IMR-90 (cell line): ENCODE measurements at regions not wholly inside any gene's neighbourhood (a gene's known extent, or its start where the extent isn't known, plus 50 kb on each side); places are given as distances from the start of the nearest gene placed in this dataset.

Source experiments
- ATAC-seq: fragments of 200-7000 bp; cut with Tn5 transposase; 2 replicates; pipeline ENCODE4 v1.9.1; 2020; ENCODE audit warnings: low read depth, mild to moderate bottlenecking, moderate library complexity
- BruUV-seq: library from RNA; stranded (reverse); fragments of 400-500 nt; replicated peaks from 2 replicates; lab custom pipeline; 2021; lab: Mats Ljungman, UMichigan
- CTCF ChIA-PET: fragments of 300-600 bp; formaldehyde crosslinking; extraction: SDS; loops from one replicate; lab custom pipeline; 2021; ENCODE audit warnings: antibody characterized with exemption; lab: Yijun Ruan, JAX
- POLR2A ChIA-PET: fragments of 300-600 bp; sonication (Branson Sonifier 250); formaldehyde crosslinking; loops from one replicate; lab custom pipeline; 2022; ENCODE audit warnings: antibody characterized with exemption; ENCODE audit not compliant: unreplicated experiment; lab: Charles Lee
- DNase-seq: peaks from one replicate; pipeline ENCODE4 v3.0.0; 2013
- H2AFZ ChIP-seq: replicated peaks from 2 replicates; pipeline ENCODE3; 2013; ENCODE audit warnings: low read length, mild to moderate bottlenecking; ENCODE audit not compliant: poor library complexity
- H2AK5ac ChIP-seq: 2 replicates; pipeline ENCODE4 v1.6.1; 2013; ENCODE audit warnings: low read depth, low read length, inconsistent platforms
- H2AK9ac ChIP-seq: replicated peaks from 2 replicates; pipeline ENCODE3; 2013; ENCODE audit warnings: mild to moderate bottlenecking, low read depth, low read length, moderate library complexity; ENCODE audit not compliant: poor library complexity
- H2BK120ac ChIP-seq: 2 replicates; pipeline ENCODE4 v1.6.1; 2013; ENCODE audit warnings: low read depth, low read length, inconsistent platforms
- H2BK15ac ChIP-seq: 3 replicates; pipeline ENCODE4 v1.6.1; 2013; ENCODE audit warnings: low read depth, low read length, inconsistent platforms
- H2BK20ac ChIP-seq: 2 replicates; pipeline ENCODE4 v1.6.1; 2013; ENCODE audit warnings: low read depth, mild to moderate bottlenecking, inconsistent platforms, low read length, moderate library complexity
- H2BK5ac ChIP-seq: 2 replicates; pipeline ENCODE4 v1.6.1; 2013; ENCODE audit warnings: mild to moderate bottlenecking, low read depth, low read length, inconsistent platforms; ENCODE audit not compliant: poor library complexity, severe bottlenecking
- H3K14ac ChIP-seq: replicated peaks from 2 replicates; pipeline ENCODE4 v1.6.1; 2013; ENCODE audit warnings: low read depth, low read length, inconsistent platforms
- H3K18ac ChIP-seq: 2 replicates; pipeline ENCODE4 v1.6.1; 2013; ENCODE audit warnings: low read depth, low read length, control low read depth
- H3K23ac ChIP-seq: 2 replicates; pipeline ENCODE4 v1.6.1; 2013; ENCODE audit warnings: low read depth, low read length, inconsistent platforms
- H3K27ac ChIP-seq: 2 replicates; pipeline ENCODE4 v1.5.1; 2013; ENCODE audit warnings: mild to moderate bottlenecking, control low read depth, low read length; ENCODE audit not compliant: insufficient read depth
- H3K27me3 ChIP-seq: 2 replicates; pipeline ENCODE4 v1.6.1; 2013; ENCODE audit warnings: low read length; ENCODE audit not compliant: control insufficient read depth, insufficient read depth
- H3K36me3 ChIP-seq: 2 replicates; pipeline ENCODE4 v1.6.1; 2013; ENCODE audit warnings: low read length, mixed read lengths; ENCODE audit not compliant: control insufficient read depth, insufficient read depth
- H3K4ac ChIP-seq: 2 replicates; pipeline ENCODE4 v1.6.1; 2013; ENCODE audit warnings: low read depth, low read length, inconsistent platforms
- H3K4me1 ChIP-seq: 2 replicates; pipeline ENCODE4 v1.6.1; 2013; ENCODE audit warnings: low read length, mixed read lengths; ENCODE audit not compliant: control insufficient read depth, insufficient read depth
- H3K4me2 ChIP-seq: 2 replicates; pipeline ENCODE4 v1.6.1; 2013; ENCODE audit warnings: low read depth, mild to moderate bottlenecking, control low read depth, low read length, moderate library complexity
- H3K4me3 ChIP-seq: 2 replicates; pipeline ENCODE4 v1.5.1; 2013; ENCODE audit warnings: low read depth, mild to moderate bottlenecking, control low read depth, low read length, moderate library complexity; ENCODE audit not compliant: insufficient read depth
- H3K56ac ChIP-seq: 2 replicates; pipeline ENCODE4 v1.6.1; 2013; ENCODE audit warnings: low read length, inconsistent platforms; ENCODE audit not compliant: insufficient read depth; ENCODE audit errors: extremely low read depth
- H3K79me1 ChIP-seq, 2 experiments: 2 replicates each; pipeline ENCODE4 v1.6.1; 2013; ENCODE audit warnings: low read length in 2 of 2, inconsistent platforms in 1 of 2, low read depth in 1 of 2
- H3K9ac ChIP-seq: 2 replicates; pipeline ENCODE4 v1.6.1; 2013; ENCODE audit warnings: low read depth, low read length, control low read depth
- H3K9me1 ChIP-seq: 2 replicates; pipeline ENCODE4 v1.6.1; 2013; ENCODE audit warnings: low read length, inconsistent platforms; ENCODE audit not compliant: insufficient read depth
- H3K9me3 ChIP-seq: 2 replicates; pipeline ENCODE4 v1.6.1; 2013; ENCODE audit warnings: low read length; ENCODE audit not compliant: control insufficient read depth, insufficient read depth
- H4K20me1 ChIP-seq: 2 replicates; pipeline ENCODE4 v1.6.1; 2013; ENCODE audit warnings: low read length, inconsistent platforms; ENCODE audit not compliant: insufficient read depth
- H4K5ac ChIP-seq: 2 replicates; pipeline ENCODE4 v1.6.1; 2013; ENCODE audit warnings: mild to moderate bottlenecking, low read depth, low read length, control low read depth
- H4K8ac ChIP-seq, 2 experiments: 2 replicates each; pipeline ENCODE4 v1.6.1; 2013; ENCODE audit warnings: low read depth in 2 of 2, low read length in 2 of 2, control low read depth in 1 of 2, inconsistent platforms in 1 of 2
- H4K91ac ChIP-seq: 2 replicates; pipeline ENCODE4 v1.6.1; 2013; ENCODE audit warnings: low read depth, low read length, inconsistent platforms; ENCODE audit not compliant: insufficient read depth
- BHLHE40 ChIP-seq: fragments of 150-350 bp; IDR thresholded peaks from 2 replicates; pipeline ENCODE4 v1.6.1; 2016; ENCODE audit warnings: mild to moderate bottlenecking, low read depth, low read length
- CHD1 ChIP-seq: IDR thresholded peaks from 2 replicates; pipeline ENCODE4 v1.6.1; 2012; ENCODE audit warnings: low read depth, low read length, improper control_type of control experiment
- ELK1 ChIP-seq: fragments of 150-350 bp; IDR thresholded peaks from 2 replicates; pipeline ENCODE4 v1.6.1; 2016; ENCODE audit warnings: low read depth, mild to moderate bottlenecking, low read length, moderate library complexity, borderline replicate concordance
- MAZ ChIP-seq: IDR thresholded peaks from 2 replicates; pipeline ENCODE4 v1.6.1; 2012; ENCODE audit warnings: low read depth, mild to moderate bottlenecking, low read length, improper control_type of control experiment, moderate library complexity, borderline replicate concordance
- RFX5 ChIP-seq: IDR thresholded peaks from 2 replicates; pipeline ENCODE4 v1.8.0; 2012; ENCODE audit warnings: low read depth, mild to moderate bottlenecking, low read length, moderate library complexity
- SMC3 ChIP-seq: fragments of 150-350 bp; IDR thresholded peaks from 2 replicates; pipeline ENCODE4 v1.6.1; 2016; ENCODE audit warnings: low read depth, mild to moderate bottlenecking, antibody characterized with exemption, low read length, moderate library complexity
- WGBS, 2 experiments: methylation state at CpG; one replicate each; pipeline versions ENCODE4 v1.1.5 to v1.1.7; 2013; ENCODE audit warnings: missing lambda C conversion rate in 2 of 2; ENCODE audit not compliant: insufficient read length in 1 of 2; ENCODE audit errors: extremely low coverage in 2 of 2; 5-methylcytosine and 5-hydroxymethylcytosine counted together
- dilution Hi-C: fragments of 300-500 bp; cut with HindIII; formaldehyde crosslinking; loops from one replicate; pipeline ENCODE4 v1.14.3; 2018; ENCODE audit warnings: low sequenced_read_pairs; ENCODE audit not compliant: unreplicated experiment
- in situ Hi-C: fragments of 300-500 bp; cut with MboI; formaldehyde crosslinking; loops from 3 replicates; pipeline ENCODE4 v1.14.3; 2019; ENCODE audit warnings: low sequenced_read_pairs, inconsistent platforms, mixed read lengths
- intact Hi-C: fragments of 100-400 bp; cut with micrococcal nuclease; formaldehyde crosslinking; loops from 2 replicates; pipeline ENCODE4 v1.10.0; 2022
- TF ChIP-seq, protein P1 (sequence below): conservative IDR thresholded peaks from 2 replicates; pipeline ENCODE4 v1.5.1; 2012; ENCODE audit warnings: mild to moderate bottlenecking, low read depth, low read length, improper control_type of control experiment
- TF ChIP-seq, protein P2 (sequence below): fragments of 150-350 bp; IDR thresholded peaks from 2 replicates; pipeline ENCODE4 v1.6.1; 2017; ENCODE audit warnings: mild to moderate bottlenecking, antibody characterized with exemption, low read length, low read depth

- no peaks in the 10 kb centered on the region for H3K79me1 ChIP-seq
- no peak overlapping the region for H4K8ac ChIP-seq
- ChIA-PET POLR2A (no interaction called here), CTCF (no interaction called here)
- H4K20me1 ChIP-seq = no peaks in the 10 kb centered on the region
- intact Hi-C loops (no loop called here), in situ Hi-C loops (no loop called here), dilution Hi-C loops (no loop called here)
- no CpG with 5 or more reads among the region's 4 CpGs for WGBS, 2 experiments
- no peaks in the 10 kb centered on the region for H3K9me1 ChIP-seq
- TF ChIP-seq SMC3 (no peak), ELK1 (no peak), MAZ (no peak), RFX5 (no peak), BHLHE40 (no peak), CHD1 (no peak)
- TF ChIP-seq, protein P1, sequence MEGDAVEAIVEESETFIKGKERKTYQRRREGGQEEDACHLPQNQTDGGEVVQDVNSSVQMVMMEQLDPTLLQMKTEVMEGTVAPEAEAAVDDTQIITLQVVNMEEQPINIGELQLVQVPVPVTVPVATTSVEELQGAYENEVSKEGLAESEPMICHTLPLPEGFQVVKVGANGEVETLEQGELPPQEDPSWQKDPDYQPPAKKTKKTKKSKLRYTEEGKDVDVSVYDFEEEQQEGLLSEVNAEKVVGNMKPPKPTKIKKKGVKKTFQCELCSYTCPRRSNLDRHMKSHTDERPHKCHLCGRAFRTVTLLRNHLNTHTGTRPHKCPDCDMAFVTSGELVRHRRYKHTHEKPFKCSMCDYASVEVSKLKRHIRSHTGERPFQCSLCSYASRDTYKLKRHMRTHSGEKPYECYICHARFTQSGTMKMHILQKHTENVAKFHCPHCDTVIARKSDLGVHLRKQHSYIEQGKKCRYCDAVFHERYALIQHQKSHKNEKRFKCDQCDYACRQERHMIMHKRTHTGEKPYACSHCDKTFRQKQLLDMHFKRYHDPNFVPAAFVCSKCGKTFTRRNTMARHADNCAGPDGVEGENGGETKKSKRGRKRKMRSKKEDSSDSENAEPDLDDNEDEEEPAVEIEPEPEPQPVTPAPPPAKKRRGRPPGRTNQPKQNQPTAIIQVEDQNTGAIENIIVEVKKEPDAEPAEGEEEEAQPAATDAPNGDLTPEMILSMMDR = no peak
- TF ChIP-seq, protein P2, sequence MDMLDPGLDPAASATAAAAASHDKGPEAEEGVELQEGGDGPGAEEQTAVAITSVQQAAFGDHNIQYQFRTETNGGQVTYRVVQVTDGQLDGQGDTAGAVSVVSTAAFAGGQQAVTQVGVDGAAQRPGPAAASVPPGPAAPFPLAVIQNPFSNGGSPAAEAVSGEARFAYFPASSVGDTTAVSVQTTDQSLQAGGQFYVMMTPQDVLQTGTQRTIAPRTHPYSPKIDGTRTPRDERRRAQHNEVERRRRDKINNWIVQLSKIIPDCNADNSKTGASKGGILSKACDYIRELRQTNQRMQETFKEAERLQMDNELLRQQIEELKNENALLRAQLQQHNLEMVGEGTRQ = no peak
- no peak overlapping the region for H4K91ac ChIP-seq
- no peaks in the 10 kb centered on the region for H3K4me1 ChIP-seq
- H2BK20ac ChIP-seq = no peak overlapping the region
- H3K4me2 ChIP-seq = no peak overlapping the region
- no peak overlapping the region for H3K9ac ChIP-seq
- no peak overlapping the region for H3K14ac ChIP-seq
- no peak overlapping the region for H2BK120ac ChIP-seq
- H2AK9ac ChIP-seq = no peak overlapping the region
- H3K18ac ChIP-seq = no peak overlapping the region
- no peak overlapping the region for H3K56ac ChIP-seq
- no peak overlapping the region for H2BK15ac ChIP-seq
- DNase-seq (no peak), ATAC-seq (no peak)
- no peak overlapping the region for H2BK5ac ChIP-seq
- BruUV-seq = no TSS peak
- H2AK5ac ChIP-seq = no peak overlapping the region
- no peak overlapping the region for H3K23ac ChIP-seq
- no peak overlapping the region for H3K4me3 ChIP-seq
- no peaks in the 10 kb centered on the region for H3K36me3 ChIP-seq
- no peaks in the 10 kb centered on the region for H3K27me3 ChIP-seq
- H3K27ac ChIP-seq = no peak overlapping the region
- H3K9me3 ChIP-seq = no peaks in the 10 kb centered on the region; the same call in 1 of the 2 replicates
- H3K4ac ChIP-seq = no peak overlapping the region
- H4K5ac ChIP-seq = no peak overlapping the region
- no peak overlapping the region for H2AFZ ChIP-seq
Observed at GRCh38 chr3:494190-494589, 297.6 kb downstream of the CHL1 start.
